HTR-8/SVneo (cell line): ENCODE measurements at regions not wholly inside any gene's neighbourhood (a gene's known extent, or its start where the extent isn't known, plus 50 kb on each side); places are given as distances from the start of the nearest gene placed in this dataset.
"Not testable (repeated sequence)": the region's sequence is repeated elsewhere in the genome, so short reads cannot be mapped to it uniquely, and the experiment has no call there.

Experiments
- DNase-seq: peaks from one replicate; pipeline ENCODE4 v3.0.0; 2011; ENCODE audit warnings: low spot score, mixed read lengths; ENCODE audit not compliant: insufficient read length
- FAIRE-seq: peaks from 2 replicates; lab custom pipeline; 2011; peaks lifted over from hg19 to GRCh38; lab: Jason Lieb, UNC

GRCh38 chr14:50013934-50014333 is 102.4 kb downstream of the VCPKMT start:
- FAIRE-seq = no peak
- no peak for DNase-seq

- no peak for FAIRE-seq
- no peak for DNase-seq
Measured at GRCh38 chr14:50014809-50015430, 101.5 kb downstream of the VCPKMT start.

- DNase-seq = no peak
- no peak for FAIRE-seq
Measured at GRCh38 chr14:50015716-50016115, 100.7 kb downstream of the VCPKMT start.

- no peak for DNase-seq
- FAIRE-seq = no peak
Measured at GRCh38 chr14:50018201-50018932, 98.0 kb downstream of the VCPKMT start.

GRCh38 chr14:50018933-50019210 is 97.5 kb downstream of the VCPKMT start:
- FAIRE-seq (no peak), DNase-seq (no peak)

- no peak for FAIRE-seq
- DNase-seq = no peak
Measured at GRCh38 chr14:50020184-50020583, 96.2 kb downstream of the VCPKMT start.

- DNase-seq = no peak
- no peak for FAIRE-seq
Measured at GRCh38 chr14:50020799-50021198, 95.6 kb downstream of the VCPKMT start.

- DNase-seq (no peak), FAIRE-seq (no peak)
Measured at GRCh38 chr14:50021261-50022031, 94.9 kb downstream of the VCPKMT start.

- FAIRE-seq = no peak
Measured at GRCh38 chr14:50022661-50023060, 93.7 kb downstream of the VCPKMT start.

GRCh38 chr14:50023671-50024490 is 92.5 kb downstream of the VCPKMT start:
- DNase-seq (peak; percentile 59), FAIRE-seq (no peak)

More at GRCh38 chr14:50022661-50023060, 93.7 kb downstream of the VCPKMT start:
- DNase-seq = no peak

GRCh38 chr14:50025073-50025472 is 91.3 kb downstream of the VCPKMT start:
- no peak for FAIRE-seq

GRCh38 chr14:50025776-50026175 is 90.6 kb downstream of the VCPKMT start:
- DNase-seq = no peak
- peak; percentile 13 for FAIRE-seq

More at GRCh38 chr14:50025073-50025472, 91.3 kb downstream of the VCPKMT start:
- DNase-seq = no peak

- FAIRE-seq (no peak), DNase-seq (no peak)
Measured at GRCh38 chr14:50026396-50026795, 90.0 kb downstream of the VCPKMT start.

- DNase-seq = no peak
- FAIRE-seq = no peak
Measured at GRCh38 chr14:50027816-50028215, 88.6 kb downstream of the VCPKMT start.

- FAIRE-seq (no peak), DNase-seq (no peak)
Measured at GRCh38 chr14:50028458-50028857, 87.9 kb downstream of the VCPKMT start.

GRCh38 chr14:50030036-50030435 is 86.3 kb downstream of the VCPKMT start:
- DNase-seq (no peak), FAIRE-seq (no peak)

- not testable (repeated sequence) for DNase-seq, FAIRE-seq
Measured at GRCh38 chr14:50030911-50031310, 85.5 kb downstream of the VCPKMT start.

GRCh38 chr14:50031602-50032313 is 84.6 kb downstream of the VCPKMT start:
- FAIRE-seq (no peak), DNase-seq (no peak)

- DNase-seq, FAIRE-seq: not testable (repeated sequence)
Measured at GRCh38 chr14:50032462-50033167, 83.8 kb downstream of the VCPKMT start.
